Left kidney (tissue), 1 donor: ENCODE measurements at regions not wholly inside any gene's neighbourhood (a gene's known extent, or its start where the extent isn't known, plus 50 kb on each side); places are given as distances from the start of the nearest gene placed in this dataset.
"Not testable (repeated sequence)": the region's sequence is repeated elsewhere in the genome, so short reads cannot be mapped to it uniquely, and the experiment has no call there.

Experiments
- DNase-seq: peaks from one replicate; pipeline ENCODE4 v3.0.0-alpha.2; 2013

GRCh38 chr21:33121715-33122475, 52.0 kb downstream of the OLIG1 start:
- no peak for DNase-seq

- DNase-seq = no peak
Measured at GRCh38 chr21:33122507-33122906, 52.6 kb downstream of the OLIG1 start.

DNA sequence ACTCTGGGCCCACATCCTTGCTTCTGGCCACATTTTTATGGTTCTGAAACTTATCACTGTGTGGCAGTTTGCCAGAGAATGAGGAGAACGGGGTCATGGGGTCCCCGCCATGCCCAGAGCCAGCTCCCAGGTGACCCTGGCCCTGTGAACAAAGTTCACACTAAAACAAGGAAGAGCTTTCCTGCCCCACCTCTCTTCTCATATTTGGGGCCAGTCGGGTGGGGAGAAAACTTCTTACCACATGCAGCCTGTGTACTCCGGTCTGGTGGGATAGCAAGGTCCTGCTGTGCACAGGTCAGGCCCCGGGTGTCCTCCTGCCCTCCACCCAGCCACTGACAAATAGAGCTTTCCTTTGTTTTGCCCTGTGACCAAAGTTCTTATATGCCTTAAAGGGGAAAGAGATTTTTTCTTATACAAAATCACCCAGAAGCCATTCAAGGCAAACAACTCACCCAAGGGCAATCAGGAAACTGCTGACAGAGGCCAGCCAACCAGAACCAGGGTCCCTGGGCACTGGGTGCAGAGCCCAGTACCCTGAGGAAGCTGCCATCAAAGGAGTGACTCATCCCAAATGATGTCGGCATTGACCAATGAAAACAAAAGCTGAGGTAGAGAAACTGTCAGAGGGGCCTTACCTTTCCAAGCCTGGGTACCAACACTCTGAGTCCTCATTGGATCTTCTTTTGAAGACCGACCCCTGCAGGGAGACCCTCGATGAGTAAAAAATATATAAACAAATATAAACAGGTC, 53.6 kb downstream of the OLIG1 start:
- no peak for DNase-seq

- DNase-seq = no peak
Measured at GRCh38 chr21:33124889-33125288, 54.9 kb downstream of the OLIG1 start.

DNA sequence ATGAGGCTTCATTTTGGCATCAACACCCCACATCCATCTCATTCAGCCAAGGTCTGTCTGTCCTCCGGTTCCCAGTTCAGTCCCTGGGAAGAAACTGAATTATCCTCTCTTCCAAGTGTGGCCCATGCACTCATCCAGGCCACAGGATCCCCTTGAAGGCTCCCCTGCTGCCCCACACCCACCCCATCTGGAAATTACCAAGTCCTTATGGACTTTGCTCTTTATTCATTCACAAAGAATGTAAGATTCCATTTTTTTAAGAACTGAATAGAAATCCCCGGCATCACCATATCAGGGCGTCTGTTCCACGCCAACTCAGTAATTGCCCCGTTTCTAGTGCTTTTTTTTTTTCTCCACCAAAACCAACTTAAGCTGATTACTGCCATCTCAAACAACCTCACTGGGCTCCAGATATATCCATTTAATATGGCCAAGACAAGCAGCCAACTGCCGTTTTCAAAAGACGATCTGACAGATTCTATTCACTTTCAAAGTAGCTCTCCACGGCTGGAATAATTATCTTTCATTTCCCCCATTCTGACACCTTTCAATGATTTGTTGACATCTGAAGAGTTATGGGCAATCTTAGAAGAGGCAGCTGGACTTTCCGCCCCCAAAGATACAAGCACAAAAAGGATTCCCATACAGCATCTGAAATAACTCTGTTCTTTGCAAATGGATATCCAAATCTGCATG, 55.9 kb downstream of the OLIG1 start:
- DNase-seq = no peak

DNA sequence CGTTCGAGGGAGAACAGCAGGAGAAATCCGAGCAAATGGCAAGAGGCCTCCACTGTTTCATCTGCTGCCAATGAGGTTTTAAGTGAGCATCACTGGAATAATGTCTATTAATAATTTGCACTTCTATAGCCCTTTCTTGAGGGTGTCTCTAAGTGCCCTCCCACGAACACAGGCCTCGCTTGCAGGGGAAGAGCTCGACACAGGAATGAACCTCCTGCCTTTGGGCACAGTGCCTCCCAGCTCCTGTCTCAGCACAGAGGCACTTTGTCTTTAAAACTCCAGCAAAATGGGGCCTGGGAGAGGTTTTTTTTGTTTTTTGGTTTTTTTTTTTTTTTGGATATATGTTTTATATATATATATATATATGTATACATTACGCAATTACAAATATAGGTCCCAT, 56.6 kb downstream of the OLIG1 start:
- DNase-seq = no peak

DNA sequence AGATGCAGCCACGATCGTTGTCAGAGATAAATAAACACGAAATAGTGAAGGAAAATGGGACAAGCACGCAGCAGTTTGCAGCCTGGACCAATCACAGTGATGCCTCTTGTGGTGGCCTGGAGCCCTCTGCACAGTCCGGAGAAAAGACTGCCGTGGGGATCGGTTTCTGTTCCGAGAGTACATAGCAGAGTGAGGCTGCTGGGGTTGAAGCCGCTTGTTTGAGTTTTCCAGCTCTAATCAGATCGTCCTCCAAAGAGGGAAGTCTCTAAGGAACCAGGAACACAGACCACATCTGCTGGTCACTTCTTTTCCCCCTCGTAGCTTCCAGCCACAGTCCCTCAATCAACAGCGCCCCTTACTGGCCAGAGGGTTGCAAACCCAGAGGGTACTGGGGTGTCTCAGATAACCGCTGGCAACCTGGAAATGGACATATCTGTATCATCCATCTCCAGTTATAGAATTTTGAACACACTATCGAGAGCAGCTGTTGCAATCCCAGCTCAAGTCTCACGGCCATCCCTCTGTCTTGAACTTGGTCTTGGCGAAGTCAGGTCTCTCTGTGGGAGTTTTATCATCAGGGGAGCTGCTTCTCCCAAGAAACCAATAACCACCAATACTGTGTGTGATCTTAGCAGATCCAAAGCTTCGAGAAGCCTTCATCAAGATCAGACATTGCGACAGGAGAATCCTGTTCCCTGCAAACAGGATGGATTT, 57.4 kb downstream of the OLIG1 start:
- peak; percentile 81 for DNase-seq

DNA sequence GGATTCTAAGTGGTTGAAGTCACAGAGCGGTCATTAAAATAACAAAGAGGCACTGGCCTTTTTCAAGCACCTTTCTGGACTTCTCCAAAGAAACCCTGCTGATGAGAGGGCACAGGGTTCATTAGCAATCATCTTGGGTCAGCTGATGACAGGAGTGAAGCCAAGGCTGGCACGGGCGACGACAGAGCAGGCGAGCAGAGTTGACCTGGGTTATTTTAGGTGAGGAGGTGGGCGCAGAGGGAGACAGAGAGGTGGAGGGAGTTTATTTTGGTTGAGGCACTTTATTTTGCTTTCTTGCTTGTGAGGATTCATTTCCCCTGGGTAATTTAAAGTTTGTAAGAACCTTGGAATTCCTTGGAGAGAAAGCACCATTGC, 57.9 kb downstream of the OLIG1 start:
- no peak for DNase-seq

- no peak for DNase-seq
Measured at GRCh38 chr21:33128538-33128937, 58.6 kb downstream of the OLIG1 start.

DNA sequence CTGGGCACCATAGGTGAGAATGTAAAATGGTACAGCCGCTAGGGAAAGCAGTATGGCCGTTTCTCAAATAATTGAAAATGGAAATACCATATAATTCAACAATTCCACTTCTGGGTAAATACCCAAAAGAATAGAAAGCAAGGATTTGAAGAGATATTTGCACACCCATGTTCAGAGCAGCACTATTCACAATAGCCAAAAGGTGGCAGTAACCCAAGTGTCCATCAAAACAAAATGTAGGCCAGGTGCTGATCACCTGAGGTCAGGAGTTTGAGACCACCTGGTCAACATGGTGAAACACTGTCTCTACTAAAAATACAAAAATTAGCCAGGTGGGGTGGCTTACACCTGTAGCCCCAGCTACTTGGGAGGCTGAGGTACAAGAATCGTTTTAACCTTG, 62.1 kb downstream of the OLIG1 start:
- DNase-seq = no peak

GRCh38 chr21:33133892-33134291, 64.0 kb downstream of the OLIG1 start:
- no peak for DNase-seq

DNA sequence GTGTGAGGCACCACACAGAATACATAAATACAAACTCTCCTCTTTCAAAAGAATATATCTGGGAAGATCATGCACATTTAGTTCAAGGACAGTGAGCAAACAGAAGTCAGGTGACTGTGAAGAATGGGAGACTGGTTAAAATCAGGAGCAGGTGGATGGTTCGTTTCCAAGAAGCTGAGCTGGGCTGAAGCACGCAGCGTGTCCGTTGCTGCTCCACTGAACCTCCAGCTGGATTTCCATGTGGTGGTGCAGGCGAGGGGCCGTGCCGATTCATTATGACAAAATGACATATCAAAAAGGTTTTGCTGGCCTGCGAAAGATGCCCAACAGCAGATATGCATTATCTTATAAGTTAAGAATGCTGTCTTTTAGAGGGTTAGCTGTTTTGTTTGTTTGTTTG, 66.0 kb downstream of the OLIG1 start:
- no peak for DNase-seq

DNA sequence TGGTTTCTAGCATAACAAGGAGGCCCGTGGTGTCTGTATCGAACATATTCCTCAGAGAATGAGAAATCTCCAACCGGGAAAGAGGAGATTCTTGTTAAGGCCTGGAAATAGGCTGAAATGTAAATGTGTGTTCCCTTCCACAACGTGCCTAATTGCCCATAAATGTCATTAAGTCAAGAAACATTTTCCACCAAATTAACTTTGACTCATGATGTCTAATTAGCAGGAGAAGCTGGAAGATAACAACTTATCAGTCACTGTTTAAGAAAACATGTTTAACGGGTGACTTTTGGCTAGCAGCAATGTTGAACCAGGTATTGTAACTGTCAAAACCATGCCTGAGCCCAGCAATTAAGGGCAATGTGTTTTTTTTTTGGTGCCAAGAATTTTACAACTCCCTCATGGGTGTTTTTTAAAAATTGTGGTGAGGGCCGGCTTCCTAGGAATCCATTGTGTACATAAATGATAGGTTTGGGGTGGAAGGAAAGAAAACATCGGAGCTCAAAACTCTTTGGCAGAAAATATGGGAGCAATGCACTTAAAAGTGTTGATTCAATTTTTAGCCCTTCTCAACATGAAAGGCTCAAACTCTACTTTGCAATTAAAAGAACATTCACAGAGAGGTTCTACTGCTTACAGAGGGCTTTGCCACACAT, 67.0 kb downstream of the OLIG1 start:
- DNase-seq = no peak

GRCh38 chr21:33139084-33139483, 69.1 kb downstream of the OLIG1 start:
- DNase-seq = no peak

GRCh38 chr21:33140288-33140687, 70.3 kb downstream of the OLIG1 start:
- DNase-seq = no peak

DNA sequence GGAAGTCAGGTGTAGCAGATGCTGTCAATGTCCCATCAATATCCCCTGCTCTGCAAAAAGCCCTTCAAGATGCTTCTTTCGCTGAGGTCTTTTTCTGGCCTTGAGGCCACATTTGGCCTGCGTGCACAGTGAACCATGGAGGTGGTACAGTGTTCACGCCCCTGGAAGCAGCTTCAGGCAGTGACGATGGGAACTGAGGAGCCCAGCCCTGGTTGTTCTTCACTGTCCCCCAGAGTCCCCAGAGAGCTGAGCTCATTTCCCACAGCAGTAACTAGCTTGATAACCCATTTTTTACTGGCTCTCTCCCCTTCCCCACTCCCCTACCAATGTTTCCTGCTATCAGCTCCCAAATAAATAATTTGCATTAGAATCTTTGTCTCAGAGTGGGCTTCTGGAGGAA, 76.5 kb downstream of the OLIG1 start:
- no peak for DNase-seq

- no peak for DNase-seq
Measured at GRCh38 chr21:33149181-33149580, 79.2 kb downstream of the OLIG1 start.

GRCh38 chr21:33150968-33151367, 78.8 kb upstream of the IFNAR2 start:
- DNase-seq = not testable (repeated sequence)

GRCh38 chr21:33151941-33152731, 77.6 kb upstream of the IFNAR2 start:
- DNase-seq = no peak

DNA sequence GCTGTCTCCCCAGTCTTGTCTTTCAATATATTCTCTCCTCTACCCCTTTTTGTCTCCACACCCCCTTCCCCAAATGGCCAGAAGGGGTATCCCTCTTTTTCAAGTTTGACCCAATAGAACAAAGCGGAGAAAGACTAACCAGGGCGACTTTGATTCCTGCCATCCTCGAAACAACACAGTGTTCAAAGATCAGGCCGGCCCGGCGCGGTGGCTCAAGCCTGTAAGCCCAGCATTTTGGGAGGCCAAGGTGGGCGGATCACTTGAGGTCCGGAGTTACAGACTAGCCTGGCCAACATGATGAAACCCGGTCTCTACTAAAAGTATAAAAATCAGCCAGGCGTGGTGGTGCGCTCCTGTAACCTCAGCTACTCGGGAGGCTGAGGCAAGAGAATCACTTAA, 77.0 kb upstream of the IFNAR2 start:
- DNase-seq = no peak

DNA sequence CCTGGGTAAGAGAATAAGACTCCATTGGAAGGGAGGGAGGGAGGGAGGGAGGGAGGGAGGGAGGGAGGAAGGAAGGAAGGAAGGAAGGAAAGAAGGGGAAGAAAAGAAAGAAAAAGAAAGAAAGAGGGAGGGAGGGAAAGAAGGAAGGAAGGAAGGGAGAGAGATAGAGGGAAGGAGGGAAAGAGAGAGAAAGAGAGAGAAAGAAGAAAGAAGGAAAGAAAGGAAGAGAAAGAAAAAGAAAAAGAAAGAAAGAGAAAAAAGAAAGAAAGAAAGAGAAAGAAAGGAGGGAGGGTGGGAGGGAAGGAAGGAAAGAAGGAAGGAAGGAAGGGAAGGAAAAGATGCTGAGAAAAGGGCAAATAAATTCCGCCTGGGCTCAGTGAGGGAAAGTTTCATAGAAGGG, 74.7 kb upstream of the IFNAR2 start:
- DNase-seq = no peak
